IMR-90 (cell line): ENCODE measurements at regions not wholly inside any gene's neighbourhood (a gene's known extent, or its start where the extent isn't known, plus 50 kb on each side); places are given as distances from the start of the nearest gene placed in this dataset.

Experiments used
- ATAC-seq: fragments of 200-7000 bp; cut with Tn5 transposase; 2 replicates; pipeline ENCODE4 v1.9.1; 2020; ENCODE audit warnings: low read depth, mild to moderate bottlenecking, moderate library complexity
- BruUV-seq: library from RNA; stranded (reverse); fragments of 400-500 nt; replicated peaks from 2 replicates; lab custom pipeline; 2021; lab: Mats Ljungman, UMichigan
- CTCF ChIA-PET: fragments of 300-600 bp; formaldehyde crosslinking; extraction: SDS; loops from one replicate; lab custom pipeline; 2021; ENCODE audit warnings: antibody characterized with exemption; lab: Yijun Ruan, JAX
- POLR2A ChIA-PET: fragments of 300-600 bp; sonication (Branson Sonifier 250); formaldehyde crosslinking; loops from one replicate; lab custom pipeline; 2022; ENCODE audit warnings: antibody characterized with exemption; ENCODE audit not compliant: unreplicated experiment; lab: Charles Lee
- DNase-seq: peaks from one replicate; pipeline ENCODE4 v3.0.0; 2013
- H2AFZ ChIP-seq: replicated peaks from 2 replicates; pipeline ENCODE3; 2013; ENCODE audit warnings: low read length, mild to moderate bottlenecking; ENCODE audit not compliant: poor library complexity
- H2AK5ac ChIP-seq: 2 replicates; pipeline ENCODE4 v1.6.1; 2013; ENCODE audit warnings: low read depth, low read length, inconsistent platforms
- H2AK9ac ChIP-seq: replicated peaks from 2 replicates; pipeline ENCODE3; 2013; ENCODE audit warnings: mild to moderate bottlenecking, low read depth, low read length, moderate library complexity; ENCODE audit not compliant: poor library complexity
- H2BK120ac ChIP-seq: 2 replicates; pipeline ENCODE4 v1.6.1; 2013; ENCODE audit warnings: low read depth, low read length, inconsistent platforms
- H2BK15ac ChIP-seq: 3 replicates; pipeline ENCODE4 v1.6.1; 2013; ENCODE audit warnings: low read depth, low read length, inconsistent platforms
- H2BK20ac ChIP-seq: 2 replicates; pipeline ENCODE4 v1.6.1; 2013; ENCODE audit warnings: low read depth, mild to moderate bottlenecking, inconsistent platforms, low read length, moderate library complexity
- H2BK5ac ChIP-seq: 2 replicates; pipeline ENCODE4 v1.6.1; 2013; ENCODE audit warnings: mild to moderate bottlenecking, low read depth, low read length, inconsistent platforms; ENCODE audit not compliant: poor library complexity, severe bottlenecking
- H3K14ac ChIP-seq: replicated peaks from 2 replicates; pipeline ENCODE4 v1.6.1; 2013; ENCODE audit warnings: low read depth, low read length, inconsistent platforms
- H3K18ac ChIP-seq: 2 replicates; pipeline ENCODE4 v1.6.1; 2013; ENCODE audit warnings: low read depth, low read length, control low read depth
- H3K23ac ChIP-seq: 2 replicates; pipeline ENCODE4 v1.6.1; 2013; ENCODE audit warnings: low read depth, low read length, inconsistent platforms
- H3K27ac ChIP-seq: 2 replicates; pipeline ENCODE4 v1.5.1; 2013; ENCODE audit warnings: mild to moderate bottlenecking, control low read depth, low read length; ENCODE audit not compliant: insufficient read depth
- H3K27me3 ChIP-seq: 2 replicates; pipeline ENCODE4 v1.6.1; 2013; ENCODE audit warnings: low read length; ENCODE audit not compliant: control insufficient read depth, insufficient read depth
- H3K36me3 ChIP-seq: 2 replicates; pipeline ENCODE4 v1.6.1; 2013; ENCODE audit warnings: low read length, mixed read lengths; ENCODE audit not compliant: control insufficient read depth, insufficient read depth
- H3K4ac ChIP-seq: 2 replicates; pipeline ENCODE4 v1.6.1; 2013; ENCODE audit warnings: low read depth, low read length, inconsistent platforms
- H3K4me1 ChIP-seq: 2 replicates; pipeline ENCODE4 v1.6.1; 2013; ENCODE audit warnings: low read length, mixed read lengths; ENCODE audit not compliant: control insufficient read depth, insufficient read depth
- H3K4me2 ChIP-seq: 2 replicates; pipeline ENCODE4 v1.6.1; 2013; ENCODE audit warnings: low read depth, mild to moderate bottlenecking, control low read depth, low read length, moderate library complexity
- H3K4me3 ChIP-seq: 2 replicates; pipeline ENCODE4 v1.5.1; 2013; ENCODE audit warnings: low read depth, mild to moderate bottlenecking, control low read depth, low read length, moderate library complexity; ENCODE audit not compliant: insufficient read depth
- H3K56ac ChIP-seq: 2 replicates; pipeline ENCODE4 v1.6.1; 2013; ENCODE audit warnings: low read length, inconsistent platforms; ENCODE audit not compliant: insufficient read depth; ENCODE audit errors: extremely low read depth
- H3K79me1 ChIP-seq, 2 experiments: 2 replicates each; pipeline ENCODE4 v1.6.1; 2013; ENCODE audit warnings: low read length in 2 of 2, inconsistent platforms in 1 of 2, low read depth in 1 of 2
- H3K9ac ChIP-seq: 2 replicates; pipeline ENCODE4 v1.6.1; 2013; ENCODE audit warnings: low read depth, low read length, control low read depth
- H3K9me1 ChIP-seq: 2 replicates; pipeline ENCODE4 v1.6.1; 2013; ENCODE audit warnings: low read length, inconsistent platforms; ENCODE audit not compliant: insufficient read depth
- H3K9me3 ChIP-seq: 2 replicates; pipeline ENCODE4 v1.6.1; 2013; ENCODE audit warnings: low read length; ENCODE audit not compliant: control insufficient read depth, insufficient read depth
- H4K20me1 ChIP-seq: 2 replicates; pipeline ENCODE4 v1.6.1; 2013; ENCODE audit warnings: low read length, inconsistent platforms; ENCODE audit not compliant: insufficient read depth
- H4K5ac ChIP-seq: 2 replicates; pipeline ENCODE4 v1.6.1; 2013; ENCODE audit warnings: mild to moderate bottlenecking, low read depth, low read length, control low read depth
- H4K8ac ChIP-seq, 2 experiments: 2 replicates each; pipeline ENCODE4 v1.6.1; 2013; ENCODE audit warnings: low read depth in 2 of 2, low read length in 2 of 2, control low read depth in 1 of 2, inconsistent platforms in 1 of 2
- H4K91ac ChIP-seq: 2 replicates; pipeline ENCODE4 v1.6.1; 2013; ENCODE audit warnings: low read depth, low read length, inconsistent platforms; ENCODE audit not compliant: insufficient read depth
- CHD1 ChIP-seq: IDR thresholded peaks from 2 replicates; pipeline ENCODE4 v1.6.1; 2012; ENCODE audit warnings: low read depth, low read length, improper control_type of control experiment
- FOS ChIP-seq: fragments of 150-350 bp; IDR thresholded peaks from 2 replicates; pipeline ENCODE4 v1.6.1; 2016; ENCODE audit warnings: low read depth, low read length
- MAFK ChIP-seq: IDR thresholded peaks from 2 replicates; pipeline ENCODE4 v1.6.1; 2012; ENCODE audit warnings: low read depth, low read length, improper control_type of control experiment
- USF2 ChIP-seq: fragments of 150-350 bp; IDR thresholded peaks from 2 replicates; pipeline ENCODE4 v1.6.1; 2017; ENCODE audit warnings: mild to moderate bottlenecking, antibody characterized with exemption, low read length, low read depth
- WGBS, 2 experiments: methylation state at CpG; one replicate each; pipeline versions ENCODE4 v1.1.5 to v1.1.7; 2013; ENCODE audit warnings: missing lambda C conversion rate in 2 of 2; ENCODE audit not compliant: insufficient read length in 1 of 2; ENCODE audit errors: extremely low coverage in 2 of 2; 5-methylcytosine and 5-hydroxymethylcytosine counted together
- dilution Hi-C: fragments of 300-500 bp; cut with HindIII; formaldehyde crosslinking; loops from one replicate; pipeline ENCODE4 v1.14.3; 2018; ENCODE audit warnings: low sequenced_read_pairs; ENCODE audit not compliant: unreplicated experiment
- in situ Hi-C: fragments of 300-500 bp; cut with MboI; formaldehyde crosslinking; loops from 3 replicates; pipeline ENCODE4 v1.14.3; 2019; ENCODE audit warnings: low sequenced_read_pairs, inconsistent platforms, mixed read lengths
- intact Hi-C: fragments of 100-400 bp; cut with micrococcal nuclease; formaldehyde crosslinking; loops from 2 replicates; pipeline ENCODE4 v1.10.0; 2022

DNA sequence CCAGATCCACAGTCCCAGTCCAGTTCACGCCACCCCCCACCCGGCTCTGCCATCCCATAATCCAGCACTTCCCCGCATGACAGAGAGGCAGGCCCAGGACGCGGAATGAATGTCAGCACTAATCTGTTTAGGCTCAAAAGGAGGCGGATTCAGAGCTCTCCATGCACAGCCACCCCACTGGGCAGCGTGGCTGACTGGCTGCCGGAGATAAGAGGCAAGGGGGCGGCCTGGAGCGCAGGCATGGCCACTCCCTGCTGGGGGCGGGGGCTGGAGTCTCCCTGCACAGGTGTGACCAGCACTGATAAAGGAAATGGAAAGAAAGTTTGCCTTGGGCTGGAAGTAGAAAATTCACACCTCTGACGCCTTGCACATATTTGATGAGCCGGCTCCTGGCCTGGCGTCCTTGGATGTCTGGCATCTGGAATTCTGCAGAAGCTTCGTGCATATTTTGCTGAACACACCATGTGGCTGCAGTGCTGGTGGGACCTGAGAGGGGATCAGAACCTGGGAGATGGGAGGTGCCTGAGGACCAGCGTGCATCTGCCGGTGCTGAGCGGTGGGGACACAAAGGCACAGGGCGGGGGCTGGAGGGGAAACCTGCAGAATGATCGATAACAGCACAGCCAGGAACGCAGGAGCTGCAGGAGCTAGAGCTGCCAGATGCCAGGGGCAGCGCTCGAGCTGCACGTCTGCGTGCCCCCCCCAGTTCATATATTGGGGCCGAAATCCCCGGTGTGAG lies 344.4 kb downstream of the CTTN start:
- Histone ChIP-seq H4K20me1 (no peaks in the 10 kb centered on the region; the same call in none of the 2 replicates), H3K4me1 (no peaks in the 10 kb centered on the region), H3K18ac (no peak overlapping the region), H3K9ac (no peak overlapping the region), H3K27me3 (peaks cover 4% of the 10 kb centered on the region; the same call in 1 of the 2 replicates), H2BK5ac (no peak overlapping the region), H2AK9ac (no peak overlapping the region), H3K23ac (no peak overlapping the region), H2AK5ac (no peak overlapping the region), H2BK15ac (no peak overlapping the region), H2AFZ (no peak overlapping the region), H3K4me3 (no peak overlapping the region), H3K36me3 (no peaks in the 10 kb centered on the region), H2BK120ac (no peak overlapping the region), H3K79me1 (no peaks in the 10 kb centered on the region), H3K9me3 (no peaks in the 10 kb centered on the region; the same call in 1 of the 2 replicates), H3K4ac (no peak overlapping the region), H3K9me1 (no peaks in the 10 kb centered on the region), H2BK20ac (no peak overlapping the region), H4K5ac (no peak overlapping the region), H3K4me2 (no peak overlapping the region), H3K27ac (no peak overlapping the region), H3K14ac (no peak overlapping the region), H4K91ac (no peak overlapping the region), H3K56ac (no peak overlapping the region), H4K8ac (no peak overlapping the region)
- POLR2A ChIA-PET: no interaction called here
- ATAC-seq (peak; percentile 58), DNase-seq (no peak)
- CTCF ChIA-PET: interaction anchor here (1.1 kb wide), 1 partner anchor 24 kb away, joined by 3 read pairs; no protein-coding TSS in a partner anchor
- TF ChIP-seq USF2 (no peak), MAFK (no peak), FOS (no peak), CHD1 (no peak)
- no TSS peak for BruUV-seq
- intact Hi-C loops: no loop called here
- dilution Hi-C loops: no loop called here
- WGBS, 2 experiments: 17% methylated on average over 1 of the region's 27 CpGs; no CpG with 5 or more reads in 1 of the 2 experiments
- in situ Hi-C loops: no loop called here
